Osteoblast (primary cell): ENCODE measurements at regions not wholly inside any gene's neighbourhood (a gene's known extent, or its start where the extent isn't known, plus 50 kb on each side); places are given as distances from the start of the nearest gene placed in this dataset.
"Not testable (repeated sequence)": the region's sequence is repeated elsewhere in the genome, so short reads cannot be mapped to it uniquely, and the experiment has no call there.

ENCODE experiments used
- DNase-seq: peaks from one replicate; pipeline ENCODE4 v3.0.0; 2011; ENCODE audit warnings: low spot score, mixed read lengths; ENCODE audit not compliant: insufficient read length; ENCODE audit errors: missing footprints
- H2AFZ ChIP-seq: 2 replicates; pipeline ENCODE4 v1.6.0; 2011; ENCODE audit warnings: mild to moderate bottlenecking, low read length
- H3K27ac ChIP-seq: 2 replicates; pipeline ENCODE4 v1.5.1; 2011; ENCODE audit warnings: mild to moderate bottlenecking, low read depth, low read length, moderate library complexity
- H3K27me3 ChIP-seq: 2 replicates; pipeline ENCODE4 v1.6.0; 2012; ENCODE audit warnings: mild to moderate bottlenecking, control low read depth, inconsistent platforms, low read length, moderate library complexity; ENCODE audit not compliant: insufficient read depth
- H3K36me3 ChIP-seq: 2 replicates; pipeline ENCODE4 v1.5.1; 2011; ENCODE audit warnings: mild to moderate bottlenecking, low read length, control low read depth, moderate library complexity; ENCODE audit not compliant: insufficient read depth
- H3K4me1 ChIP-seq: 2 replicates; pipeline ENCODE4 v1.5.1; 2011; ENCODE audit warnings: mild to moderate bottlenecking, low read length, control low read depth, moderate library complexity; ENCODE audit not compliant: insufficient read depth
- H3K4me2 ChIP-seq: 2 replicates; pipeline ENCODE4 v1.6.0; 2011; ENCODE audit warnings: mild to moderate bottlenecking, low read length; ENCODE audit not compliant: insufficient read depth
- H3K4me3 ChIP-seq: fragments of 200-600 bp; sonication (generic); 3 replicates; pipeline ENCODE4 v1.5.1; 2012; ENCODE audit warnings: mild to moderate bottlenecking, low read length, inconsistent platforms; ENCODE audit not compliant: insufficient read depth
- H3K79me2 ChIP-seq: 2 replicates; pipeline ENCODE4 v1.6.0; 2012; ENCODE audit warnings: mild to moderate bottlenecking, low read length, control low read depth, inconsistent platforms; ENCODE audit not compliant: insufficient read depth
- H3K9me3 ChIP-seq: 2 replicates; pipeline ENCODE4 v1.5.1; 2011; ENCODE audit warnings: low read depth, low read length, control low read depth
- H4K20me1 ChIP-seq: 2 replicates; pipeline ENCODE4 v1.6.0; 2012; ENCODE audit warnings: mild to moderate bottlenecking, low read length, control low read depth; ENCODE audit not compliant: insufficient read depth
- TF ChIP-seq, protein P1 (sequence below): IDR thresholded peaks from 2 replicates; pipeline ENCODE4 v1.5.1; 2011; ENCODE audit warnings: mild to moderate bottlenecking, low read depth, low read length, moderate library complexity; ENCODE audit errors: extremely low read depth

DNA sequence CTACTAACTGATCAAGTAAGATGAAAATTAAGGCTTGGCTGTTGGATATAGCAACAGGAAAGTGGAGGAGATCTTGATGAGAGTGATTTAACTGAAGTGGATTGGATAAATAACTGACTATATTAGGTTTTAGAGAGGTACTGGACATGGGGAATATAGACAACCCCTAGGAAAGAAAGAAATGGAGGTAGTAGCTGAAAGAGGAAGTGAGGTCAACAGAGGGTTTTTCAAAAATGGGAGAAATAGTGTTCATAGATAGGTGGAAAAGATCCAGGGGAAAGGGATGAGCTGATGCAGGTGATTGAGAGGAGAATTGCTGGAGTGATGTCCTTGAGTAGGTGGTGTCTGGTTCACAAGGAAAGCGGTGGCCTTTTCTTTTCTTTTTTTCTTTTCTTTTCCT is 69.9 kb upstream of the PSME4 start:
- H3K79me2 ChIP-seq: no peaks in the 10 kb centered on the region
- no peaks in the 10 kb centered on the region for H3K9me3 ChIP-seq
- H3K4me1 ChIP-seq: peaks cover 31% of the 10 kb centered on the region
- H3K27me3 ChIP-seq: no peaks in the 10 kb centered on the region
- no peaks in the 10 kb centered on the region for H4K20me1 ChIP-seq
- H2AFZ ChIP-seq: peak overlapping the region; percentile 47
- TF ChIP-seq, protein P1, sequence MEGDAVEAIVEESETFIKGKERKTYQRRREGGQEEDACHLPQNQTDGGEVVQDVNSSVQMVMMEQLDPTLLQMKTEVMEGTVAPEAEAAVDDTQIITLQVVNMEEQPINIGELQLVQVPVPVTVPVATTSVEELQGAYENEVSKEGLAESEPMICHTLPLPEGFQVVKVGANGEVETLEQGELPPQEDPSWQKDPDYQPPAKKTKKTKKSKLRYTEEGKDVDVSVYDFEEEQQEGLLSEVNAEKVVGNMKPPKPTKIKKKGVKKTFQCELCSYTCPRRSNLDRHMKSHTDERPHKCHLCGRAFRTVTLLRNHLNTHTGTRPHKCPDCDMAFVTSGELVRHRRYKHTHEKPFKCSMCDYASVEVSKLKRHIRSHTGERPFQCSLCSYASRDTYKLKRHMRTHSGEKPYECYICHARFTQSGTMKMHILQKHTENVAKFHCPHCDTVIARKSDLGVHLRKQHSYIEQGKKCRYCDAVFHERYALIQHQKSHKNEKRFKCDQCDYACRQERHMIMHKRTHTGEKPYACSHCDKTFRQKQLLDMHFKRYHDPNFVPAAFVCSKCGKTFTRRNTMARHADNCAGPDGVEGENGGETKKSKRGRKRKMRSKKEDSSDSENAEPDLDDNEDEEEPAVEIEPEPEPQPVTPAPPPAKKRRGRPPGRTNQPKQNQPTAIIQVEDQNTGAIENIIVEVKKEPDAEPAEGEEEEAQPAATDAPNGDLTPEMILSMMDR: no peak
- no peak overlapping the region for H3K4me2 ChIP-seq
- no peak overlapping the region for H3K4me3 ChIP-seq
- H3K36me3 ChIP-seq: no peaks in the 10 kb centered on the region
- no peak for DNase-seq
- H3K27ac ChIP-seq: peak overlapping the region; percentile 39

DNA sequence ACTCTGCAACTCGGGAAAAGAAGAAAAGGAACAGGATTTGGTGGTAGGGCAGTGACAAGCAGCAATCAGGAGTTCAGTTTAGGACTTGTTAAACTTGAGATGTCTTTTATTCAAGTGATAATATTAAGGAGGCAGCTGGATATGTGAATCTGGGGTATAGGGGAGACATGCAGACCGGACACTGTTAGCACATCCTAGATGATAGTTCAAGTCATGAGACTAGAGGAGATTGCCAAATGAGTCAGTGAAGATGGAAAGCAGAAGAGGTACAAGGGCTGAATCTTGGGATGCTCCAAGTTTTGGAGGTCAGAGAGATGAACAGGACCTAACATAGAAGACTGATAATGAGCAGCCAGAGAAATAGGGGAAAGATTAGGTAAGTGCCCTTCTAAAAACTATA is 69.5 kb upstream of the PSME4 start:
- Histone ChIP-seq H3K27me3 (no peaks in the 10 kb centered on the region), H3K36me3 (no peaks in the 10 kb centered on the region), H4K20me1 (no peaks in the 10 kb centered on the region), H3K4me3 (no peak overlapping the region), H3K4me2 (no peak overlapping the region), H3K9me3 (no peaks in the 10 kb centered on the region), H3K27ac (no peak overlapping the region), H3K79me2 (no peaks in the 10 kb centered on the region), H3K4me1 (peaks cover 31% of the 10 kb centered on the region), H2AFZ (no peak overlapping the region)
- TF ChIP-seq, protein P1: no peak
- DNase-seq: no peak

DNA sequence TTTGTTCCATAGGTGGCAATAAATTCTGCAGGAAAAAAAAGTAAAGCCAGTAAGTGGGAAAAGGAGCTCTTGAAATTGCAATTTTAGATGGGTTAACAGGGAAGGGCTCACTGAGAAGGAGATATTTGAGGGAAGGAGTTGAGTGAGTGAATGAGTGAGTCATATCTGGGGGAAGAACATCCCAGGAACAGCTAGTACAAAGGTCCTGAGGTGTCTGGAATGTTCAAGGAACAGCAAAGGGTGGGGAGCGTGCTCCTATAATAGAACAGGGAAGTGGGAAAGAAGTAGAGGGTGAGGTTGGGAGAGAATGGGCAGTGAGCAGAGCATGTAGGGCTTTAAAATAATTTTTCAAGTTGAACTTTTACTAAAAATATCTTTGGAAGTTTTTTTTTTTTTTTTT is 68.0 kb upstream of the PSME4 start:
- no peak for DNase-seq

DNA sequence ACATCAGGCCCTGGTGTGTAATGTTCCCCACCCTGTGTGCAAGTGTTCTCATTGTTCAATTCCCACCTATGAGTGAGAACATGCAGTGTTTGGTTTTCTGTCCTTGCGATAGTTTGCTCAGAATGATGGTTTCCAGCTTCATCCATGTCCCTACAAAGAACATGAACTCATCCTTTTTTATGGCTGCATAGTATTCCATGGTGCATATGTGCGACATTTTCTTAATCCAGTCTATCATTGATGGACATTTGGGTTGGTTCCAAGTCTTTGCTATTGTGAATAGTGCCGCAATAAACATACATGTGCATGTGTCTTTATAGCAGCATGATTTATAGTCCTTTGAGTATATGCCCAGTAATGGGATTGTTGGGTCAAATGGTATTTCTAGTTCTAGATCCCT is 60.5 kb upstream of the PSME4 start:
- not testable (repeated sequence) for H3K36me3 ChIP-seq, DNase-seq, H3K9me3 ChIP-seq, H2AFZ ChIP-seq, H3K79me2 ChIP-seq, H4K20me1 ChIP-seq, H3K4me3 ChIP-seq, H3K4me1 ChIP-seq, H3K27me3 ChIP-seq, H3K4me2 ChIP-seq, H3K27ac ChIP-seq

More for the DNA sequence above, 68.0 kb upstream of the PSME4 start:
- Histone ChIP-seq H3K27ac (no peak overlapping the region), H3K4me1 (peaks cover 29% of the 10 kb centered on the region), H2AFZ (no peak overlapping the region), H3K27me3 (no peaks in the 10 kb centered on the region), H3K4me2 (no peak overlapping the region), H3K36me3 (no peaks in the 10 kb centered on the region), H3K9me3 (no peaks in the 10 kb centered on the region), H4K20me1 (no peaks in the 10 kb centered on the region), H3K79me2 (no peaks in the 10 kb centered on the region), H3K4me3 (no peak overlapping the region)
- TF ChIP-seq, protein P1: no peak

DNA sequence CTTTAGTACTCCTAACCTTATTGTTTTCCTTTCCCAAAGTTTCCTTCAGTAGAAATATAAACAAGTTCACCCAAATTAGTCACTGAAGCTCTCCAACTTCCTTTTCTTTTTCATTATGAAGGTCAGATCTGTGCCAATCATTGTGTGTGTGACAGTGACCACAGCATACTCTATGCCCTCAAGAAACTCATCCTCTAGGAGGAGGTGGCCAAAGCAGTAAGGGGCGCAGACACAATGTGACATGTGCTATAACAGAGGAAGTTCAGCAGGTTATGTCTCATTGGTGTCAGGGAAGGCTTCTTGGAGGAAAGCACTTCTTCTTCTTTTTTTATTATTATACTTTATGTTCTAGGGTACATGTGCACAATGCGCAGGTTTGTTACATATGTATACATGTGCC is 60.0 kb upstream of the PSME4 start:
- Histone ChIP-seq H4K20me1 (no peaks in the 10 kb centered on the region), H3K9me3 (no peaks in the 10 kb centered on the region), H3K4me2 (no peak overlapping the region), H3K4me3 (no peak overlapping the region), H2AFZ (no peak overlapping the region), H3K27ac (no peak overlapping the region), H3K4me1 (no peaks in the 10 kb centered on the region), H3K79me2 (no peaks in the 10 kb centered on the region), H3K27me3 (no peaks in the 10 kb centered on the region), H3K36me3 (no peaks in the 10 kb centered on the region)
- no peak for DNase-seq
- TF ChIP-seq, protein P1: no peak
